Right cardiac atrium (tissue), 5 donors: ENCODE measurements at regions not wholly inside any gene's neighbourhood (a gene's known extent, or its start where the extent isn't known, plus 50 kb on each side); places are given as distances from the start of the nearest gene placed in this dataset.
"Not testable (repeated sequence)": the region's sequence is repeated elsewhere in the genome, so short reads cannot be mapped to it uniquely, and the experiment has no call there.

Experiments
- ATAC-seq, 2 donors: fragments of 200-7000 bp; cut with Tn5 transposase; one replicate each; pipeline versions ENCODE4 v1.8.0 to v1.9.1; 2020; ENCODE audit warnings: moderate library complexity in 2 of 2, mild to moderate bottlenecking in 1 of 2
- DNase-seq, 3 donors: peaks; one replicate each; pipeline ENCODE4 v3.0.0-alpha.2; 2020
- H3K27ac ChIP-seq: one replicate; pipeline ENCODE4 v1.5.1; 2013; ENCODE audit warnings: mild to moderate bottlenecking, low read length, control low read depth, moderate library complexity
- H3K27me3 ChIP-seq: one replicate; pipeline ENCODE4 v1.6.1; 2013; ENCODE audit not compliant: control insufficient read depth, insufficient read depth
- H3K4me1 ChIP-seq: one replicate; pipeline ENCODE4 v1.6.1; 2013; ENCODE audit warnings: low read length; ENCODE audit not compliant: control insufficient read depth, insufficient read depth
- H3K4me3 ChIP-seq: one replicate; pipeline ENCODE4 v1.5.1; 2013; ENCODE audit warnings: low read length, control low read depth
- H3K9me3 ChIP-seq: one replicate; pipeline ENCODE4 v1.6.1; 2013; ENCODE audit warnings: low read length; ENCODE audit not compliant: control insufficient read depth
- whole genome bisulfite sequencing: extraction: QIAGEN DNeasy Blood & Tissue Kit; methylation state at CpG from one replicate; pipeline ENCODE4 v1.1.7; 2013; 5-methylcytosine and 5-hydroxymethylcytosine counted together
- intact Hi-C, 4 donors: fragments of 100-400 bp; cut with DNase I; formaldehyde crosslinking; loops; one replicate each; pipeline versions ENCODE4 v1.11.0 to v1.14.0; 2022 to 2023
- donor health status: healthy with polysubstance abuse.
- donor health status: DM: no; HTN: yes; CAD: no.
- donor health status: DM: no; HTN: no; CAD: no.
- donor health status: DM: no; HTN: yes; CAD: no; lungs with severe emphysema.
- donor health status: DM: yes; HTN: yes; CAD: no.

GRCh38 chr1:100597061-100597741 lies 59.3 kb downstream of the GPR88 start:
- no peaks in the 10 kb centered on the region for H3K27me3 ChIP-seq
- intact Hi-C loops = no loop called here
- H3K27ac ChIP-seq = no peak overlapping the region
- 23% methylated on average over 1 of the region's 1 CpG for WGBS
- no peaks in the 10 kb centered on the region for H3K9me3 ChIP-seq
- H3K4me1 ChIP-seq = no peaks in the 10 kb centered on the region
- no peak for ATAC-seq
- H3K4me3 ChIP-seq = no peak overlapping the region
- no peak for DNase-seq

GRCh38 chr1:100597784-100598183 lies 59.8 kb downstream of the GPR88 start:
- intact Hi-C loops = no loop called here
- Histone ChIP-seq H3K4me3 (no peak overlapping the region), H3K9me3 (no peaks in the 10 kb centered on the region), H3K27me3 (no peaks in the 10 kb centered on the region), H3K4me1 (no peaks in the 10 kb centered on the region), H3K27ac (no peak overlapping the region)
- ATAC-seq (peak; percentile 58 to 69), DNase-seq (no peak)
- WGBS = 26% methylated on average over 4 of the region's 4 CpGs

- H3K9me3 ChIP-seq, H3K4me3 ChIP-seq, DNase-seq, H3K4me1 ChIP-seq, intact Hi-C loops, ATAC-seq, H3K27me3 ChIP-seq, H3K27ac ChIP-seq: not testable (repeated sequence)
- 84% methylated on average over 2 of the region's 2 CpGs for WGBS
Observed at GRCh38 chr1:100600377-100600776, 62.4 kb downstream of the GPR88 start.

DNA sequence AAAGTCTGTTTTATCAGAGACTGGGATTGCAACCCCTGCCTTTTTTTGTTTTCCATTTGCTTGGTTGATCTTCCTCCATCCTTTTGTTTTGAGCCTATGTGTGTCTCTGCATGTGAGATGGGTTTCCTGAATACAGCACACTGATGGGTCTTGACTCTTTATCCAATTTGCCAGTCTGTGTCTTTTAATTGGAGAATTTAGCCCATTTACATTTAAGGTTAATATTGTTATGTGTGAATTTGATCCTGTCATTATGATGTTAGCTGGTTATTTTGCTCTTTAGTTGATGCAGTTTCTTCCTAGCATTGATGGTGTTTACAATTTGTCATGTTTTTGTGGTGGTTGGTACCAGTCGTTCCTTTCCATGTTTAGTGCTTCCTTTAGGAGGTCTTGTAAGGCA lies 64.1 kb downstream of the GPR88 start:
- intact Hi-C loops, H3K4me1 ChIP-seq, ATAC-seq, H3K27ac ChIP-seq, H3K9me3 ChIP-seq, DNase-seq, H3K27me3 ChIP-seq, H3K4me3 ChIP-seq: not testable (repeated sequence)
- 83% methylated on average over 1 of the region's 1 CpG for WGBS

GRCh38 chr1:100604372-100604771 lies 66.4 kb downstream of the GPR88 start:
- Histone ChIP-seq H3K4me3 (no peak overlapping the region), H3K4me1 (no peaks in the 10 kb centered on the region), H3K9me3 (no peaks in the 10 kb centered on the region), H3K27ac (no peak overlapping the region), H3K27me3 (no peaks in the 10 kb centered on the region)
- intact Hi-C loops = no loop called here
- no peak for ATAC-seq
- WGBS = 69% methylated on average over 1 of the region's 1 CpG
- DNase-seq = no peak

GRCh38 chr1:100606438-100606837 lies 68.5 kb downstream of the GPR88 start:
- WGBS = 28% methylated on average over 3 of the region's 3 CpGs
- ATAC-seq = peak; percentile 88 to 90

DNA sequence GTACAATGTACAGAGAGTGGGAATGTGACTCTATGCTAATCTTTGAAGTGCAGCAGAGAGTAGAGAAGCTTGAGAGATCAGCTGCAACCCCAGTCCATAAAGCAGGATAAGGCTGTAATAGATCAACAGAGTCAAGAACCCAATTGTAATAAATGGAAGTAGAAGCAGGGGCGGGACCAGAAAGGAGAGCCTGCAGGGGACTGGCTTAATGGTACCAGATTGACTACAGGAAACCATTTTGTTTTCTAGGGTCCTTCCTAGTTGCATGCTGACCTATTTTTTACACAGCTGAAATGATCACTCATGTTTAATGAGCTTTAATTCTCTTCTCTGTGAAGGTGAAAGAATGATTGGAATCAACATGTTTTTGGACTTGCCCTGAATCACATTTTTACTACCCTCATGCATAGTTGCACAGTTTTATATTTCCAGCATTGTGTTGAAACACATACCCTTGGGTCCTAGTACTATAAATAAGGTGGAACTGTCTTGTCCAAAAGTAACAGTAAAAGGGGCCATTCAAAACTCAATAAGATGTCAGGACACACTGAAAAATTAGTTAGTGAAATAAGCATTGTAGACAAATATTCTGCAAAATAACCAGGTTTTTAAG lies 69.8 kb downstream of the GPR88 start:
- intact Hi-C loops = loop anchor here (2.0 to 5.0 kb wide), 3 partner anchors 255 to 260 kb away; no protein-coding TSS in a partner anchor
- no peak overlapping the region for H3K27ac ChIP-seq
- H3K27me3 ChIP-seq = no peaks in the 10 kb centered on the region
- ATAC-seq (no peak), DNase-seq (no peak)
- H3K9me3 ChIP-seq = no peaks in the 10 kb centered on the region
- H3K4me3 ChIP-seq = no peak overlapping the region
- WGBS = 100% methylated on average over 1 of the region's 1 CpG
- H3K4me1 ChIP-seq = peaks cover 3% of the 10 kb centered on the region

More at GRCh38 chr1:100606438-100606837, 68.5 kb downstream of the GPR88 start:
- H3K27me3 ChIP-seq = no peaks in the 10 kb centered on the region
- H3K27ac ChIP-seq = no peak overlapping the region
- DNase-seq = peak; percentile 43 to 66 (median 58)
- intact Hi-C loops = loop anchor here (2.0 to 5.0 kb wide), 3 partner anchors 256 to 261 kb away; no protein-coding TSS in a partner anchor
- no peaks in the 10 kb centered on the region for H3K9me3 ChIP-seq
- H3K4me1 ChIP-seq = peaks cover 3% of the 10 kb centered on the region
- no peak overlapping the region for H3K4me3 ChIP-seq

DNA sequence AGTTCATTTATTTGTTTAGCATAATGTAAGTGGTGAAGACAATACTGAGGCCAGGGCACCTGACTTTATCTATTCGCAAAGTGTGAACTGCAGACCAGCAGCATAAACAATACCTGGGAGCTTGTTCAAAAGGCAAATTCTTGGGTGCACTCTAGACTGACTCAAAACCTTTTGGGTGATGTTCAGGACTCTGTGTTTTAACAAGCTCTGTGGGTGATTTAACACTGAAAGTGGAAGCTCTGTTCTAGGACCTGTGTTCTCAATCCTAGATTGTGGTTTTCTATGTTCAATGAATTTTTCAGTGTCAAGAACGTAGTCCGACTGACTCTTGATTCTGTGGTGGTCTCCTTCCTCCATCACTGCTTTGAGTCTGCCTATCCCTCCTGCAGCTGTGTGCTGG lies 71.9 kb downstream of the GPR88 start:
- intact Hi-C loops = loop anchor here in 3 of 4 donors (5.0 to 10.0 kb wide), 3 partner anchors 135 to 257 kb away; no protein-coding TSS in a partner anchor
- Histone ChIP-seq H3K27me3 (no peaks in the 10 kb centered on the region), H3K4me1 (peaks cover 3% of the 10 kb centered on the region), H3K9me3 (no peaks in the 10 kb centered on the region), H3K27ac (no peak overlapping the region), H3K4me3 (no peak overlapping the region)
- DNase-seq (no peak), ATAC-seq (no peak)
- 97% methylated on average over 3 of the region's 3 CpGs for WGBS

DNA sequence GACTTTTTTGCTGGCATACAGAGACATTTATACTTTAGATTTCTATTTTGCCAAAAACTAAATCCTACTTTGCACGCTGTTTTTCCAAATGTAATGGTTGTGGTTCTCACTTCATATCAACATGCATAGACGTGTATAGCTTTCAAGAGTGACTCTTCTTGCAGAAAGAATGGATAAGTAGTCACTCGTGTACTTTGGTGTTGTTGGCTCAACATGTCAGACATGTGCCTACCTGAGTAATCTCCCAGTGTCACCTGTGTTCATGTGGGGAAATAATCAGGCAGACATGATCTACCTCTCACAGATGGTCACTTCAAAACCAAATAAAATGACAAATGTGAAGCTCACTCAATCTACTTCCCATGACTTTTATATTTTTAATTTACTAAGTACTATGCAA lies 73.1 kb downstream of the GPR88 start:
- peaks cover 3% of the 10 kb centered on the region for H3K4me1 ChIP-seq
- no peak overlapping the region for H3K27ac ChIP-seq
- no peak overlapping the region for H3K4me3 ChIP-seq
- no peak for ATAC-seq
- no peaks in the 10 kb centered on the region for H3K9me3 ChIP-seq
- H3K27me3 ChIP-seq = no peaks in the 10 kb centered on the region
- 80% methylated on average over 3 of the region's 3 CpGs for WGBS
- intact Hi-C loops = loop anchor here in 1 of 4 donors (10.0 kb wide), 1 partner anchor 136 kb away; no protein-coding TSS in a partner anchor
- DNase-seq = no peak

- H3K4me3 ChIP-seq = no peak overlapping the region
- ATAC-seq = no peak
- intact Hi-C loops = loop anchor here in 1 of 4 donors (10.0 kb wide), 1 partner anchor 138 kb away; no protein-coding TSS in a partner anchor
- H3K27ac ChIP-seq = no peak overlapping the region
- WGBS = 89% methylated on average over 3 of the region's 3 CpGs
- H3K4me1 ChIP-seq = peaks cover 3% of the 10 kb centered on the region
- no peaks in the 10 kb centered on the region for H3K27me3 ChIP-seq
- DNase-seq = no peak
- no peaks in the 10 kb centered on the region for H3K9me3 ChIP-seq
Observed at GRCh38 chr1:100612540-100612939, 74.6 kb downstream of the GPR88 start.

GRCh38 chr1:100613817-100614559 lies 76.0 kb downstream of the GPR88 start:
- Histone ChIP-seq H3K4me1 (peaks cover 3% of the 10 kb centered on the region), H3K4me3 (no peak overlapping the region), H3K27me3 (no peaks in the 10 kb centered on the region), H3K27ac (no peak overlapping the region), H3K9me3 (no peaks in the 10 kb centered on the region)
- DNase-seq (no peak), ATAC-seq (no peak)
- intact Hi-C loops = loop anchor here in 1 of 4 donors (10.0 kb wide), 1 partner anchor 139 kb away; no protein-coding TSS in a partner anchor
- WGBS = 89% methylated on average over 3 of the region's 3 CpGs
